ENCODE measurements at regions not wholly inside any gene's neighbourhood (a gene's known extent, or its start where the extent isn't known, plus 50 kb on each side); places are given as distances from the start of the nearest gene placed in this dataset.
"Not testable (repeated sequence)": the region's sequence is repeated elsewhere in the genome, so short reads cannot be mapped to it uniquely, and the experiment has no call there.

DNA sequence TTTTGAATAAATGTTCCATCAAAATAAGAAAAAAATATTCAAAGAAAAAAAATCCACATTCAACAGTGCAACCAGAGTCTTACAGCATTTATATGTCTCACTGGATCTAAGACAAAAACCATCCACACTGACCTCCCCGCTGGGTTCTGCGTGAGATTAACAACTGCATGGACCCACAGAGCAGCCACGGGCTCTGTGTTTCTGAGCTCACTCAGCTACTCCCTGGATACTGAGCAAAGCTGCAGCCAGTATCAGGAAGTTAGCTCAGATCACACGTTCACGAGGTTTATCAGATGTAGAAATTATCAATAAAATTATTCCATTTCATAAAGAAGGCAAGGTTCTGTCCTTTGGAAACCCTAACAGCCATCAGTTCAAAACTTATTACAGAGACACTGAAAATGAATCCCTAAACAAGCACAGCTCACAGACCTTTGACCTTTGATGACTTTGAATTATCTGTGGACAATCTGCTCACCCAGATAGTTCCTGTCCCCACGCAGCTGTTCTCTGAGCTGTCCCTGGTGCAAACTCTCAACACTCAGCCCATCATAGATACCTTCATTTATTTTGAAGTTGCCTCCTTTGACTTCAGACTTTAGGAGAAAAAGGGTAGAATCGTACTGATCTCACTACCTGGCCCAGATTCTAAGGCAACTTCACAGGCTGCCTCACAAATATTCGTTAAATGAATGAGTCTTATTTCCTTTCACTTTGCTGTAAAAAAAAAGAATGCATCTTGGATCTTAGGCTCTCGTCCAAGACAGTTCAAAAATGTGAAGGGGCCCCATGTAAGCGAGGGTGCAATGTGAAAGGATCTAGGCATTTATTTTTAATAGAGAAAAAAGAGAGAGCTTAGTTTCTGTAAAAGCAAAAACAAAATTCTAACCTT, 67.7 kb upstream of the SVIL start:
- no peaks in the 10 kb centered on the region for H3K27me3 Mint-ChIP-seq (ENCODE audit: low read depth)
- TF ChIP-seq, protein P1, sequence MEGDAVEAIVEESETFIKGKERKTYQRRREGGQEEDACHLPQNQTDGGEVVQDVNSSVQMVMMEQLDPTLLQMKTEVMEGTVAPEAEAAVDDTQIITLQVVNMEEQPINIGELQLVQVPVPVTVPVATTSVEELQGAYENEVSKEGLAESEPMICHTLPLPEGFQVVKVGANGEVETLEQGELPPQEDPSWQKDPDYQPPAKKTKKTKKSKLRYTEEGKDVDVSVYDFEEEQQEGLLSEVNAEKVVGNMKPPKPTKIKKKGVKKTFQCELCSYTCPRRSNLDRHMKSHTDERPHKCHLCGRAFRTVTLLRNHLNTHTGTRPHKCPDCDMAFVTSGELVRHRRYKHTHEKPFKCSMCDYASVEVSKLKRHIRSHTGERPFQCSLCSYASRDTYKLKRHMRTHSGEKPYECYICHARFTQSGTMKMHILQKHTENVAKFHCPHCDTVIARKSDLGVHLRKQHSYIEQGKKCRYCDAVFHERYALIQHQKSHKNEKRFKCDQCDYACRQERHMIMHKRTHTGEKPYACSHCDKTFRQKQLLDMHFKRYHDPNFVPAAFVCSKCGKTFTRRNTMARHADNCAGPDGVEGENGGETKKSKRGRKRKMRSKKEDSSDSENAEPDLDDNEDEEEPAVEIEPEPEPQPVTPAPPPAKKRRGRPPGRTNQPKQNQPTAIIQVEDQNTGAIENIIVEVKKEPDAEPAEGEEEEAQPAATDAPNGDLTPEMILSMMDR (IDR thresholded peaks at IDR 0.05; ENCODE audit: unreplicated experiment in 3 of 3): no peak

DNA sequence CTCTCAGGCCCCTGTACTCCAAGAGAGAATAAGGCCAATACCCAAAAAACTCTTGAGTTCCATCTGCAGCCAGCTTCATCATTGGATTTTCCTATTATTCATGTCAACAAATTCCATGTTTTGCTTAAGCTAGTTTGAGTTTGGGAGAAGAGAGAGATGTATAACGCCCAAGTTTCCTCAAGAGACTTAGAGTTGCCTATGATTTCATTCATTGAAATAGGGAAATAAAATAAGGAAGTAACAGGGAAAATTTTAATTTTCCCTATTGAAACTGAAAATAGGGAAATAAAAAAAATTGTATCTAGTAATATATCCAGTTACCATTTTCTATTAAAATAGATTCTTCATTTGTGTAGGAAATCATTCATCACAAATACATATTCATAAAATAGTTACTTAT, 66.5 kb upstream of the SVIL start:
- TF ChIP-seq, protein P1 (IDR thresholded peaks at IDR 0.05; ENCODE audit: unreplicated experiment in 3 of 3): no peak
- H3K4me3 Mint-ChIP-seq: no peak overlapping the region
- H3K36me3 Mint-ChIP-seq (ENCODE audit: low read depth): peaks cover 15% of the 10 kb centered on the region
- peak overlapping the region in 1 of 3 experiments; percentile 31 for H3K27ac Mint-ChIP-seq
- H3K27me3 Mint-ChIP-seq (ENCODE audit: low read depth): no peaks in the 10 kb centered on the region
- no peaks in the 10 kb centered on the region for H3K9me3 Mint-ChIP-seq
- peaks cover 49% of the 10 kb centered on the region for H3K4me1 Mint-ChIP-seq

More for the DNA sequence above, 67.7 kb upstream of the SVIL start:
- peak overlapping the region in 2 of 3 experiments; percentile 38 to 69 for H3K4me3 Mint-ChIP-seq
- peaks cover 26% of the 10 kb centered on the region for H3K36me3 Mint-ChIP-seq (ENCODE audit: low read depth)
- peak overlapping the region; percentile 71 to 92 (median 86) for H3K27ac Mint-ChIP-seq
- H3K9me3 Mint-ChIP-seq: peaks cover 8% of the 10 kb centered on the region
- H3K4me1 Mint-ChIP-seq: peaks cover 49% of the 10 kb centered on the region

DNA sequence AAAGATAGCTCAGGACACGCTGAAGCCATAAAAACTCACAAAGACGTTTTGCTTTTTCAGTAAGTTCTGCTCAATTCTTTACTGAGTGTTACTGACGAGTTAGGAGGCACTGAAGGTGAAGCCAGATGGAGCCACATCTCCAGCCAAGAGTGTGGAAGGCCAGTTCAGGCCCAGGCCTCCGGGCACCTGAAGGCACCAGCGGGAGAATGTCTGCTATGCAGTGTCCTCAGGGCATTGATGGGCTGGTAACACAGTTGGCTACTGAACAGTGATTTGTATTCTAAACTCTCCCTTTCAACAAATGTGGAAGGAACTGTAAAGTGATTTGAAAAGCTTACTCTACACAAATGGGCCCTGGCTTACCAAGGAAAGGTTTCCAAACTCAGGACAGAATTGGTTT, 64.8 kb upstream of the SVIL start:
- no peaks in the 10 kb centered on the region for H3K27me3 Mint-ChIP-seq (ENCODE audit: low read depth)
- H3K36me3 Mint-ChIP-seq (ENCODE audit: low read depth): peaks cover 18% of the 10 kb centered on the region
- no peak overlapping the region for H3K4me3 Mint-ChIP-seq
- H3K27ac Mint-ChIP-seq: peak overlapping the region in 2 of 3 experiments; percentile 53 to 74
- TF ChIP-seq, protein P1 (IDR thresholded peaks at IDR 0.05; ENCODE audit: unreplicated experiment in 3 of 3): no peak
- peaks cover 4% of the 10 kb centered on the region for H3K9me3 Mint-ChIP-seq
- H3K4me1 Mint-ChIP-seq: peaks cover 52% of the 10 kb centered on the region

DNA sequence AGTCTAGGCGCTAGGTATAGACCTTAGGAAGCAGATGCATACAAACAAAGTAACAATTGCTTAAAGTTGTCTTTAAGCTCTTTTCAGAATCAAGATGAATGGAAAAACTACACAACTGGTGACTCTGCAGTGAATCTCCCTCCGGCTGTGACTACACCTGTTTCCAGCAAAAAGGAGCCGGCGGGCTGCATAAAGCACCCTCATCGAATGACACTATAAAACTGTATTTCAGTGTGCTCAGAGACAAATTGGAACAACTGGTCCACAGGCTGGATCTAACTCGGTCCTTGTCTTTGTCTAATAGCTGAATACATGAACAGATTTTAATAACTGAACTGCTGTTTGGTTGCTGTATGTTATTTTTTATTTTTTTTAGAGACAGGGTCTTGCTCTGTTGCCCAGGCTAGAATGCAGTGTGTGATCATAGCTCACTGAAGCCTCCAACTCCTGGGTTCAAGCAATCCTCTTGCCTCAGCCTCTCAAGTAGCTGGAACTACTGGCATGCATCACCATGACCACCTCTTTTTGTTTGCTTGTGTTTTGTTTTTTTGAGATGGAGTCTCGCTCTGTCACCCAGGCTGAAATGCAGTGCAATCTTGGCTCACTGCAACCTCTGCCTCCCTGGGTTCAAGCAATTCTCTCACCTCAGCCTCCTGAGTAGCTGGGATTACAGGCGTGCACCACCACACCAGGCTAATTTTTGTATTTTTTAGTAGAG, 64.2 kb upstream of the SVIL start:
- no peaks in the 10 kb centered on the region for H3K27me3 Mint-ChIP-seq (ENCODE audit: low read depth)
- H3K4me3 Mint-ChIP-seq: peak overlapping the region in 1 of 3 experiments; percentile 30
- peaks cover 47% of the 10 kb centered on the region for H3K4me1 Mint-ChIP-seq
- TF ChIP-seq, protein P1 (IDR thresholded peaks at IDR 0.05; ENCODE audit: unreplicated experiment in 3 of 3): no peak
- peaks cover 21% of the 10 kb centered on the region for H3K36me3 Mint-ChIP-seq (ENCODE audit: low read depth)
- peak overlapping the region; percentile 68 to 84 (median 74) for H3K27ac Mint-ChIP-seq
- peaks cover 4% of the 10 kb centered on the region for H3K9me3 Mint-ChIP-seq

DNA sequence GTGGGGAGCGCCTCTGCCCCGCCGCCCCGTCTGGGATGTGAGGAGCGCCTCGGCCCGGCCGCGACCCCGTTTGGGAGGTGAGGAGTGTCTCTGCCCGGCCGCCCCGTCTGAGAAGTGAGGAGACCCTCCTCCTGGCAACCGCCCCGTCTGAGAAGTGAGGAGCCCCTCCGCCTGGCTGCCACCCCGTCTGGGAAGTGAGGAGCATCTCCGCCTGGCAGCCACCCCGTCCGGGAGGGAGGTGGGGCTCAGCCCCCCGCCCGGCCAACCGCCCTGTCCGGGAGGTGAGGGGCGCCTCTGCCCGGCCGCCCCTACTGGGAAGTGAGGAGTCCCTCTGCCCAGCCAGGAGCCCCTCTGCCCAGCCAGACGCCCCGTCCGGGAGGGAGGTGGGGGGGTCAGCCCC, 61.8 kb upstream of the SVIL start:
- not testable (repeated sequence) for H3K4me3 Mint-ChIP-seq
- H3K4me1 Mint-ChIP-seq: peaks cover 49% of the 10 kb centered on the region

DNA sequence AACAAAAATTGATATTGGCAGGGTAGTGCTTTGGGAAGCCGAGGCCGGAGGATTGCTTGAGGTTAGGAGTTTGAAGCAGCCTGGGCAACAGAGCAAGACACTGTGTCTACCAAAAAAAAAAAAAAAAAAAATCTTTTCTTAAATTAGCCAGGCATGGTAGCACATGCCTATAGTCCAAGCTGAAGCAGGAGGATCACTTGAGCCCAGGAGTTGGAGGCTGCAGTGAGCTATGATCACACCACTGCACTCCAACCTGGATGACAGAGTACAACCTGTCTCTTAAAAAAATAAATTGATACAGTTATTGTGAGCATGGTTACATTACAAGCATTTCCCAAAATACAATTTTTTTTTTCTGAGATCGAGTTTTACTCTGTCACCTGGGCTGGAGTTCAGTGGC, 59.4 kb upstream of the SVIL start:
- TF ChIP-seq, protein P1 (IDR thresholded peaks at IDR 0.05; ENCODE audit: unreplicated experiment in 3 of 3): no peak
- Mint-ChIP-seq H3K9me3 (peaks cover 4% of the 10 kb centered on the region), H3K27ac (peak overlapping the region in 2 of 3 experiments; percentile 14 to 34), H3K4me1 (peaks cover 37% of the 10 kb centered on the region), H3K27me3 (ENCODE audit: low read depth) (no peaks in the 10 kb centered on the region), H3K36me3 (ENCODE audit: low read depth) (peaks cover 13% of the 10 kb centered on the region), H3K4me3 (no peak overlapping the region)

More for the DNA sequence above, 61.8 kb upstream of the SVIL start:
- not testable (repeated sequence) for H3K27ac Mint-ChIP-seq; H3K27me3 Mint-ChIP-seq (ENCODE audit: low read depth); H3K9me3 Mint-ChIP-seq
- peaks cover 24% of the 10 kb centered on the region for H3K36me3 Mint-ChIP-seq (ENCODE audit: low read depth)

All from nephron (organoid).